GM12878 (cell line): ENCODE measurements at regions not wholly inside any gene's neighbourhood (a gene's known extent, or its start where the extent isn't known, plus 50 kb on each side); places are given as distances from the start of the nearest gene placed in this dataset.

Source experiments
- ATAC-seq: fragments of 200-7000 bp; cut with Tn5 transposase; 3 replicates; pipeline ENCODE4 v1.9.1; 2020; ENCODE audit warnings: mild to moderate bottlenecking, moderate library complexity
- BruUV-seq: library from RNA; stranded (reverse); fragments of 400-500 nt; replicated peaks from 2 replicates; lab custom pipeline; 2021; lab: Mats Ljungman, UMichigan
- CTCF ChIA-PET: fragments of 300-600 bp; sonication (Branson Sonifier 250); formaldehyde crosslinking; extraction: SDS; loops from one replicate; lab custom pipeline; 2021; ENCODE audit warnings: inconsistent platforms; lab: Yijun Ruan, JAX
- POLR2A ChIA-PET: fragments of 350-600 bp; formaldehyde crosslinking; extraction: SDS; loops from one replicate; lab custom pipeline; 2021; ENCODE audit warnings: inconsistent platforms; lab: Charles Lee
- RAD21 ChIA-PET: fragments of 300-600 bp; sonication (Branson Sonifier 250); formaldehyde crosslinking; loops from one replicate; lab custom pipeline; 2023; ENCODE audit warnings: antibody characterized with exemption; ENCODE audit not compliant: unreplicated experiment; lab: Charles Lee
- SMC1A ChIA-PET: fragments of 300-600 bp; sonication (Branson Sonifier 250); formaldehyde crosslinking; loops from one replicate; lab custom pipeline; 2023; ENCODE audit not compliant: unreplicated experiment, uncharacterized antibody; lab: Charles Lee
- DNase-seq: peaks from one replicate; pipeline ENCODE4 v3.0.0-alpha.2; 2011; ENCODE audit warnings: low read depth, low spot score
- FAIRE-seq: peaks from 3 replicates; lab custom pipeline; 2011; peaks lifted over from hg19 to GRCh38; lab: Jason Lieb, UNC
- H2AFZ ChIP-seq: 2 replicates; pipeline ENCODE4 v1.6.0; 2011; ENCODE audit warnings: low read depth, low read length, control low read depth; ENCODE audit not compliant: control insufficient read depth
- H3K27ac ChIP-seq: 2 replicates; pipeline ENCODE4 v1.5.1; 2011; ENCODE audit warnings: control low read depth; ENCODE audit not compliant: control insufficient read depth, insufficient read depth
- H3K27me3 ChIP-seq, 2 experiments: replicated peaks in 1 of 2; 2 replicates each; pipeline versions ENCODE4 v1.6.0 to v1.6.1; 2011; ENCODE audit warnings: low read length in 1 of 2; ENCODE audit not compliant: control insufficient read depth in 2 of 2, insufficient read depth in 2 of 2
- H3K36me3 ChIP-seq, 2 experiments: 2 replicates each; pipeline ENCODE4 v1.5.1; 2011; ENCODE audit warnings: low read length in 1 of 2; ENCODE audit not compliant: control insufficient read depth in 2 of 2, insufficient read depth in 2 of 2
- H3K4me1 ChIP-seq: 2 replicates; pipeline ENCODE4 v1.6.1; 2011; ENCODE audit warnings: mild to moderate bottlenecking, low read length, moderate library complexity, mixed read lengths; ENCODE audit not compliant: control insufficient read depth, insufficient read depth
- H3K4me2 ChIP-seq: 2 replicates; pipeline ENCODE4 v1.6.0; 2011; ENCODE audit warnings: control low read depth; ENCODE audit not compliant: control insufficient read depth, insufficient read depth
- H3K4me3 ChIP-seq: fragments of 200-600 bp; sonication (generic); 2 replicates; pipeline ENCODE4 v1.5.1; 2016
- H3K79me2 ChIP-seq: 2 replicates; pipeline ENCODE4 v1.6.0; 2011; ENCODE audit warnings: low read length; ENCODE audit not compliant: control insufficient read depth, insufficient read depth
- H3K9ac ChIP-seq: 2 replicates; pipeline ENCODE4 v1.8.0; 2011; ENCODE audit warnings: low read length, control low read depth, mixed read lengths; ENCODE audit not compliant: control insufficient read depth, insufficient read depth
- H3K9me3 ChIP-seq: replicated peaks from 3 replicates; pipeline ENCODE4 v1.5.1; 2011; ENCODE audit warnings: mild to moderate bottlenecking, low read length; ENCODE audit not compliant: control insufficient read depth, insufficient read depth
- H4K20me1 ChIP-seq: 2 replicates; pipeline ENCODE4 v1.6.0; 2011; ENCODE audit not compliant: control insufficient read depth, insufficient read depth
- BACH1 ChIP-seq: fragments of 450-650 bp; IDR thresholded peaks from 2 replicates; pipeline ENCODE4 v1.6.1; 2017; ENCODE audit warnings: mild to moderate bottlenecking, borderline replicate concordance
- CHD1 ChIP-seq: IDR thresholded peaks from 2 replicates; pipeline ENCODE4 v1.6.1; 2012; ENCODE audit warnings: low read depth, low read length, improper control_type of control experiment
- CHD4 ChIP-seq: fragments of 200-600 bp; sonication (generic); IDR thresholded peaks from 2 replicates; pipeline ENCODE4 v1.6.1; 2016; ENCODE audit warnings: mild to moderate bottlenecking
- ESRRA ChIP-seq: IDR thresholded peaks from 2 replicates; pipeline ENCODE4 v1.6.1; 2012; ENCODE audit warnings: mild to moderate bottlenecking, low read length, improper control_type of control experiment
- GATAD2B ChIP-seq: fragments of 450-650 bp; conservative IDR thresholded peaks from 2 replicates; pipeline ENCODE4 v1.6.1; 2017; ENCODE audit warnings: low read depth, mild to moderate bottlenecking, moderate library complexity
- HCFC1 ChIP-seq: fragments of 150-350 bp; IDR thresholded peaks from 2 replicates; pipeline ENCODE4 v1.6.1; 2014; ENCODE audit warnings: low read length
- HDGF ChIP-seq: fragments of 450-650 bp; IDR thresholded peaks from 2 replicates; pipeline ENCODE4 v1.6.1; 2016; ENCODE audit warnings: antibody characterized with exemption
- IKZF2 ChIP-seq, 2 experiments: fragments of 450-650 bp; IDR thresholded peaks; 2 replicates each; pipeline ENCODE4 v1.6.1; 2017; ENCODE audit warnings: mild to moderate bottlenecking in 2 of 2, moderate library complexity in 2 of 2
- KAT2A ChIP-seq: conservative IDR thresholded peaks from 2 replicates; pipeline ENCODE4 v1.6.1; 2011; ENCODE audit warnings: low read depth, low read length; ENCODE audit not compliant: control insufficient read depth
- MAX ChIP-seq: IDR thresholded peaks from 2 replicates; pipeline ENCODE4 v1.6.1; 2012; ENCODE audit warnings: low read depth, low read length, improper control_type of control experiment
- NFIC ChIP-seq: IDR thresholded peaks from 2 replicates; pipeline ENCODE4 v1.6.1; 2012; ENCODE audit warnings: low read depth, mild to moderate bottlenecking, inconsistent platforms, low read length, moderate library complexity
- RELA ChIP-seq: fragments of 450-650 bp; IDR thresholded peaks from 2 replicates; pipeline ENCODE4 v1.8.0; 2014; ENCODE audit warnings: borderline replicate concordance; ENCODE audit not compliant: partially characterized antibody
- SMC3 ChIP-seq: IDR thresholded peaks from 2 replicates; pipeline ENCODE4 v1.6.1; 2011; ENCODE audit warnings: low read length, improper control_type of control experiment, borderline replicate concordance
- SP1 ChIP-seq: IDR thresholded peaks from one replicate; pipeline ENCODE4 v1.6.1; 2011; ENCODE audit warnings: low read depth, low read length
- YY1 ChIP-seq: IDR thresholded peaks from 2 replicates; pipeline ENCODE4 v1.6.1; 2011; ENCODE audit warnings: low read depth, mild to moderate bottlenecking, low read length
- WGBS: methylation state at CpG from one replicate; pipeline ENCODE4 v1.1.6; 2016; ENCODE audit warnings: low lambda C conversion rate; ENCODE audit not compliant: insufficient replicate concordance, insufficient coverage; ENCODE audit errors: missing lambda C conversion rate; 5-methylcytosine and 5-hydroxymethylcytosine counted together
- in situ Hi-C: fragments of 300-500 bp; cut with MboI; formaldehyde crosslinking; loops from 9 replicates; pipeline ENCODE4 v1.14.3; 2018; ENCODE audit warnings: mixed read lengths
- intact Hi-C: fragments of 100-400 bp; cut with micrococcal nuclease; formaldehyde crosslinking; loops from one replicate; pipeline ENCODE4 v1.14.2; 2022; ENCODE audit not compliant: unreplicated experiment
- TF ChIP-seq, protein P1 (sequence below): fragments of 450-650 bp; IDR thresholded peaks from 2 replicates; pipeline ENCODE4 v1.6.1; 2016; ENCODE audit warnings: mild to moderate bottlenecking, moderate library complexity, borderline replicate concordance
- TF ChIP-seq, protein P2 (sequence below): IDR thresholded peaks from 2 replicates; pipeline ENCODE4 v1.6.1; 2011; ENCODE audit warnings: mild to moderate bottlenecking, low read depth, low read length, moderate library complexity; ENCODE audit not compliant: insufficient replicate concordance

DNA sequence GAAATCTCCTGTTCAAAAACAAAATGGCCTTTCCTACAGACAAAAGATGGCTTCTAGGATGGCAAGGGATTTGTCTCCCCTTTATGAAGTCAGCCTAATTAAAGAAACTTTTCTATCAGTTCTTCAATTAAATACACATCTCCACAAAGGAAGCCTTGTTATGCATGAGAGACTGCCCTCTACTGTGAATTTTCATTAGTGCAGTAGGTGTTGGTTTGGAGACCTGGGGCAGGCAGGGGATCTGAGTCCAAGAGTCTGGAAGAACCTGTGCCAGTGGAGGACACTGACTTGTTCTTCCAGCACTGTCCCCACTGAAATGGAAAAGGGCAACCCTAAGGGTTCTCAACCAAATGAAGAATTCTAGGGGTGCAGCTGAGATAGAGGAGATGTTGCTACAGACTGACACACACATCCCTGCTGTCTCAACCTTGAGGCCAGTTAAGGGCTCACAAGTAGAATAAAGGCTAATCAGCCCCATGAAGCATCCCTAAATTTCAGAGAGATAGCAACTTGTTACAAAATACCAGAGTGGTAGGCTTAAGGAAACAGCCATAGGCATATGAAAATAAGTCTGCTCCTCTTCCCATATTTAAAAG is 174.0 kb upstream of the PRICKLE2 start (continued):
- TF ChIP-seq YY1: no peak
- TF ChIP-seq IKZF2 (IDR thresholded peaks at IDR 0.05): no peak
- TF ChIP-seq, protein P1, sequence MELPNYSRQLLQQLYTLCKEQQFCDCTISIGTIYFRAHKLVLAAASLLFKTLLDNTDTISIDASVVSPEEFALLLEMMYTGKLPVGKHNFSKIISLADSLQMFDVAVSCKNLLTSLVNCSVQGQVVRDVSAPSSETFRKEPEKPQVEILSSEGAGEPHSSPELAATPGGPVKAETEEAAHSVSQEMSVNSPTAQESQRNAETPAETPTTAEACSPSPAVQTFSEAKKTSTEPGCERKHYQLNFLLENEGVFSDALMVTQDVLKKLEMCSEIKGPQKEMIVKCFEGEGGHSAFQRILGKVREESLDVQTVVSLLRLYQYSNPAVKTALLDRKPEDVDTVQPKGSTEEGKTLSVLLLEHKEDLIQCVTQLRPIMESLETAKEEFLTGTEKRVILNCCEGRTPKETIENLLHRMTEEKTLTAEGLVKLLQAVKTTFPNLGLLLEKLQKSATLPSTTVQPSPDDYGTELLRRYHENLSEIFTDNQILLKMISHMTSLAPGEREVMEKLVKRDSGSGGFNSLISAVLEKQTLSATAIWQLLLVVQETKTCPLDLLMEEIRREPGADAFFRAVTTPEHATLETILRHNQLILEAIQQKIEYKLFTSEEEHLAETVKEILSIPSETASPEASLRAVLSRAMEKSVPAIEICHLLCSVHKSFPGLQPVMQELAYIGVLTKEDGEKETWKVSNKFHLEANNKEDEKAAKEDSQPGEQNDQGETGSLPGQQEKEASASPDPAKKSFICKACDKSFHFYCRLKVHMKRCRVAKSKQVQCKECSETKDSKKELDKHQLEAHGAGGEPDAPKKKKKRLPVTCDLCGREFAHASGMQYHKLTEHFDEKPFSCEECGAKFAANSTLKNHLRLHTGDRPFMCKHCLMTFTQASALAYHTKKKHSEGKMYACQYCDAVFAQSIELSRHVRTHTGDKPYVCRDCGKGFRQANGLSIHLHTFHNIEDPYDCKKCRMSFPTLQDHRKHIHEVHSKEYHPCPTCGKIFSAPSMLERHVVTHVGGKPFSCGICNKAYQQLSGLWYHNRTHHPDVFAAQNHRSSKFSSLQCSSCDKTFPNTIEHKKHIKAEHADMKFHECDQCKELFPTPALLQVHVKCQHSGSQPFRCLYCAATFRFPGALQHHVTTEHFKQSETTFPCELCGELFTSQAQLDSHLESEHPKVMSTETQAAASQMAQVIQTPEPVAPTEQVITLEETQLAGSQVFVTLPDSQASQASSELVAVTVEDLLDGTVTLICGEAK: no peak
- no peak for TF ChIP-seq CHD1
- TF ChIP-seq SMC3: peak; percentile 76
- TF ChIP-seq RELA: no peak
- TF ChIP-seq GATAD2B: no peak
- no peak for TF ChIP-seq CHD4
- TF ChIP-seq ESRRA: no peak
- TF ChIP-seq, all 136 proteins: peak for 5

GRCh38 chr3:64398476-64398875 is 173.2 kb upstream of the PRICKLE2 start:
- ChIA-PET POLR2A (no interaction called here), RAD21 (interaction anchor here (0.7 to 4.3 kb wide), 6 partner anchors 64 to 432 kb away, joined by 3 to 19 read pairs (median 8); partner anchors contain the start of gene PRICKLE2), SMC1A (interaction anchor here (0.6 to 9.4 kb wide), 11 partner anchors 15 to 368 kb away, joined by 3 to 86 read pairs (median 5); partner anchors contain the start of gene PRICKLE2), CTCF (interaction anchor here (0.5 to 9.8 kb wide), 11 partner anchors 8 to 368 kb away, joined by 3 to 70 read pairs (median 4); partner anchors contain the start of gene PRICKLE2)
- FAIRE-seq (no peak), DNase-seq (no peak), ATAC-seq (no peak)
- Histone ChIP-seq H2AFZ (no peak overlapping the region), H4K20me1 (no peaks in the 10 kb centered on the region), H3K4me3 (no peak overlapping the region), H3K9me3 (no peaks in the 10 kb centered on the region), H3K4me1 (no peaks in the 10 kb centered on the region), H3K9ac (no peak overlapping the region), H3K36me3 (no peaks in the 10 kb centered on the region), H3K4me2 (no peak overlapping the region), H3K79me2 (no peaks in the 10 kb centered on the region), H3K27me3 (no peaks in the 10 kb centered on the region), H3K27ac (no peak overlapping the region)
- in situ Hi-C loops (loop anchor here (5.0 kb wide), 1 partner anchor 371 kb away; no protein-coding TSS in a partner anchor), intact Hi-C loops (loop anchor here (5.0 kb wide), 2 partner anchors 151 to 221 kb away; no protein-coding TSS in a partner anchor)
- 42% methylated on average over 4 of the region's 4 CpGs for WGBS
- BruUV-seq: no TSS peak
- TF ChIP-seq HCFC1 (no peak), SP1 (no peak), BACH1 (no peak), NFIC (no peak), MAX (no peak), HDGF (no peak), KAT2A (no peak)
- TF ChIP-seq, protein P2, sequence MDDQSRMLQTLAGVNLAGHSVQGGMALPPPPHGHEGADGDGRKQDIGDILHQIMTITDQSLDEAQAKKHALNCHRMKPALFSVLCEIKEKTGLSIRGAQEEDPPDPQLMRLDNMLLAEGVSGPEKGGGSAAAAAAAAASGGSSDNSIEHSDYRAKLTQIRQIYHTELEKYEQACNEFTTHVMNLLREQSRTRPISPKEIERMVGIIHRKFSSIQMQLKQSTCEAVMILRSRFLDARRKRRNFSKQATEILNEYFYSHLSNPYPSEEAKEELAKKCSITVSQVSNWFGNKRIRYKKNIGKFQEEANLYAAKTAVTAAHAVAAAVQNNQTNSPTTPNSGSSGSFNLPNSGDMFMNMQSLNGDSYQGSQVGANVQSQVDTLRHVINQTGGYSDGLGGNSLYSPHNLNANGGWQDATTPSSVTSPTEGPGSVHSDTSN: no peak
